K562 (cell line): ENCODE measurements at regions not wholly inside any gene's neighbourhood (a gene's known extent, or its start where the extent isn't known, plus 50 kb on each side); places are given as distances from the start of the nearest gene placed in this dataset.

ENCODE experiments used
- BRD4 ChIP-seq: fragments of 200-600 bp; sonication (generic); IDR thresholded peaks from 2 replicates; pipeline ENCODE4 v1.6.1; 2017; ENCODE audit warnings: inconsistent platforms
- CTCF ChIP-seq, 3 experiments: IDR thresholded peaks in 2 of 3; conservative IDR thresholded peaks in 1 of 3; 2 replicates each; pipeline ENCODE4 v1.5.1; 2011 to 2012; ENCODE audit warnings: low read length in 3 of 3, mild to moderate bottlenecking in 3 of 3, control low read depth in 2 of 3, improper control_type of control experiment in 1 of 3, inconsistent platforms in 1 of 3, low read depth in 1 of 3, mixed read lengths in 1 of 3, moderate library complexity in 1 of 3; ENCODE audit not compliant: insufficient read depth in 2 of 3

DNA sequence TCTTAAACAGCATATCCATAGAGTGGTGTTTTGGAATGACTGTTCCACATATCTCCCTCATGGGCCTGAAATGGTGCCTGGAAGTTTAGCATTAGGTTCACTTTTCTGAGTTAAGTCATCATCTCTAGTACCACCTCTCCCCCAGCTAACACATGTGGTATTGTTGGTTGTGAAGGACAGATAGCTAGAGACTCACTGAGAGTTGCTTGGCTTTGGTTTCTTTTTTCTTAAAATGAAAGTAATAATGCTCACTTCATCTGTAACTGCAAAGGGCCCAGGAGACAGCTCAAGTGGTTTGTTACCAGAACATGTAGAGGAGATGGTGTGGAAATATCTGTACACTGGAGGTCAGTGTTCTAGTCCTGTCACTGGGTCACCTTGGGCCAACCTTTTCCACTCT is 90.9 kb downstream of the EFNB1 start:
- TF ChIP-seq BRD4 (no peak), CTCF (IDR thresholded peaks at IDR 0.05 in 2 of 3, conservative IDR thresholded peaks at IDR 0.05 in 1 of 3; ENCODE audit: insufficient read depth in 2 of 3, low read depth in 1 of 3, low read length in 3 of 3) (no peak)
